Prostate gland (tissue), 2 donors: ENCODE measurements at regions not wholly inside any gene's neighbourhood (a gene's known extent, or its start where the extent isn't known, plus 50 kb on each side); places are given as distances from the start of the nearest gene placed in this dataset.

Experiments
- CTCF ChIP-seq, 4 experiments: fragments of 200-600 bp in 2 of 4; fragments of 450-650 bp in 2 of 4; sonication (generic) in 2 of 4; IDR thresholded peaks; 1 replicate in 3 of 4; 2 replicates in 1 of 4; pipeline ENCODE4 v1.5.1; 2016 to 2019; ENCODE audit warnings: antibody characterized with exemption in 4 of 4, mild to moderate bottlenecking in 2 of 4, moderate library complexity in 2 of 4
- POLR2A ChIP-seq: fragments of 450-650 bp; IDR thresholded peaks from one replicate; pipeline ENCODE4 v1.6.1; 2016; ENCODE audit warnings: antibody characterized with exemption, mild to moderate bottlenecking

DNA sequence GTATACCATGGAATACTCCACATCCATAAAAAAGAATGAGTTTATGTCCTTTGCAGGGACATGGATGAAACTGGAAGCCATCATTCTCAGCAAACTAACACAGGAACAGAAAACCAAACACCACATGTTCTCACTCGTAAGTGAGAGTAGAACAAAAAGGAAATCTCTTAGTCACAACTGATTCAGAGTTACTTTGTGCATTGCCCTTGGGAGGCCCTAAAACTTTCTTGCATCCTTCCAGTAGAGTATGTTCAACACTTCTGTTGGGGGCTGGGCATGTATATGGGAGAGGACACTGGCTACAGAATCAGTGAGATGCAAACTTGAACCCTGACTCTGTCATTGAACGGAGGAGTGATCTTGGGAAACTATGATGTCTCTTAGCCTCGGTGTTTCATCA lies 147.4 kb upstream of the IRX5 start:
- TF ChIP-seq CTCF (IDR thresholded peaks at IDR 0.05): no peak
- TF ChIP-seq POLR2A: no peak
